Stimulated activated naive B cell treated with anti-CD40 and anti-IgM and Interleukin-4, amounts not matched to agents 10 μg/mL and 1 μg/mL and 100 μg/mL, for 72 hours (primary cell): ENCODE measurements at regions not wholly inside any gene's neighbourhood (a gene's known extent, or its start where the extent isn't known, plus 50 kb on each side); places are given as distances from the start of the nearest gene placed in this dataset.

Experiments
- ATAC-seq, 2 donors: fragments of 150-1000 bp; cut with Tn5 transposase; replicated peaks; 2 replicates each; pipeline ENCODE4 v1.10.0; 2021; ENCODE audit warnings: moderate library complexity in 1 of 2
- DNase-seq: peaks from one replicate; pipeline ENCODE4 v3.0.0; 2021
- H3K27ac Mint-ChIP-seq: one replicate; pipeline ENCODE4 v1.8.0; 2022; ENCODE audit warnings: mild to moderate bottlenecking, mixed read lengths
- H3K27me3 Mint-ChIP-seq, 2 donors: one replicate each; pipeline ENCODE4 v1.8.0; 2022; ENCODE audit warnings: mixed read lengths in 2 of 2
- H3K36me3 Mint-ChIP-seq, 2 donors: one replicate each; pipeline ENCODE4 v1.8.0; 2022; ENCODE audit warnings: mixed read lengths in 2 of 2, mild to moderate bottlenecking in 1 of 2
- H3K4me1 Mint-ChIP-seq, 2 donors: one replicate each; pipeline ENCODE4 v1.8.0; 2022; ENCODE audit warnings: mixed read lengths in 2 of 2, mild to moderate bottlenecking in 1 of 2
- H3K4me3 Mint-ChIP-seq, 2 donors: one replicate each; pipeline ENCODE4 v1.8.0; 2022; ENCODE audit warnings: mild to moderate bottlenecking in 2 of 2, mixed read lengths in 2 of 2, moderate library complexity in 1 of 2
- H3K9me3 Mint-ChIP-seq, 2 donors: one replicate each; pipeline ENCODE4 v1.8.0; 2022; ENCODE audit warnings: mixed read lengths in 2 of 2, mild to moderate bottlenecking in 1 of 2

GRCh38 chr4:136670265-136670664 lies 862.0 kb downstream of the PCDH18 start:
- H3K27ac Mint-ChIP-seq = no peak overlapping the region
- H3K36me3 Mint-ChIP-seq = no peaks in the 10 kb centered on the region
- H3K4me3 Mint-ChIP-seq = no peak overlapping the region
- no peaks in the 10 kb centered on the region for H3K27me3 Mint-ChIP-seq
- no peaks in the 10 kb centered on the region for H3K4me1 Mint-ChIP-seq
- DNase-seq (no peak), ATAC-seq (no peak)
- no peaks in the 10 kb centered on the region for H3K9me3 Mint-ChIP-seq

DNA sequence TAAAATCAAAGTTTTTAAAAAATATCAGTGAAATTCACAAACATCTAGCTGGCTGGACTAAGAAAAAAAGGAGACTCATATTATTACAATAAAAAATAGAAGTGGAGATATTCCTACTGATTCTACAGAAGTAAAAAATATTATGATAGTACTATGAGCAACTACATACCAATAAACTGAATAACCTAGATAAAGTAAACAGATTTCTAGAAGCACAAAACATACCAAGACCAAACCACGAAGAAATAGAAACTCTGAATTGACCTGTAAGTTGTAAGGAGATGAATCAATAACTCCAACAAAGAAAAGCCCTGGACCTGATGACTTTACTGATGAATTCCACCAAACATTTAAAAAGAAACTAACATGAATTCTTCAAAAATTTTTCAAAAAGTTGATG lies 867.3 kb downstream of the PCDH18 start:
- Mint-ChIP-seq H3K36me3 (no peaks in the 10 kb centered on the region), H3K9me3 (peaks cover 3 to 5% of the 10 kb centered on the region in 2 donors), H3K27ac (no peak overlapping the region), H3K4me3 (no peak overlapping the region), H3K27me3 (no peaks in the 10 kb centered on the region), H3K4me1 (no peaks in the 10 kb centered on the region)
- ATAC-seq = no peak
- no peak for DNase-seq

DNA sequence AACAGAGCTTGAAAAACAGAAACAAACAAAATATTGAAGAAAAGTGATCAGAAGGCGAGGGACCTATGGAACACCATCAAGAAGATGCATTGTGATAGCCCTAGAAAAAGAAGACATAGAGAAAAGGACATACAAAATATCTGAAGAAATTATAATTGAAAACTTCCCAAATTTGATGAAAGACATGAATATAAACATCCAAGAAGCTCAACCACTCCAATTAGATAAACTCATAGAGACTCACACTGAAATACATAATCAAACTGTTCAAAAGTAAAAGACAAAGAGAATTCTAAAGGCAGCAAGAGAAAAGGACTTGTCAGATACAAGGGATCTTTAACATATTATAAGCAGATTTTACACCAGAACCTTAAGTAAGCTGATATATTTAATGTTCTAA lies 869.8 kb downstream of the PCDH18 start:
- Mint-ChIP-seq H3K9me3 (peaks cover 3 to 5% of the 10 kb centered on the region in 2 donors), H3K4me3 (no peak overlapping the region), H3K27me3 (no peaks in the 10 kb centered on the region), H3K27ac (no peak overlapping the region), H3K36me3 (no peaks in the 10 kb centered on the region), H3K4me1 (no peaks in the 10 kb centered on the region)
- no peak for DNase-seq
- ATAC-seq = no peak

DNA sequence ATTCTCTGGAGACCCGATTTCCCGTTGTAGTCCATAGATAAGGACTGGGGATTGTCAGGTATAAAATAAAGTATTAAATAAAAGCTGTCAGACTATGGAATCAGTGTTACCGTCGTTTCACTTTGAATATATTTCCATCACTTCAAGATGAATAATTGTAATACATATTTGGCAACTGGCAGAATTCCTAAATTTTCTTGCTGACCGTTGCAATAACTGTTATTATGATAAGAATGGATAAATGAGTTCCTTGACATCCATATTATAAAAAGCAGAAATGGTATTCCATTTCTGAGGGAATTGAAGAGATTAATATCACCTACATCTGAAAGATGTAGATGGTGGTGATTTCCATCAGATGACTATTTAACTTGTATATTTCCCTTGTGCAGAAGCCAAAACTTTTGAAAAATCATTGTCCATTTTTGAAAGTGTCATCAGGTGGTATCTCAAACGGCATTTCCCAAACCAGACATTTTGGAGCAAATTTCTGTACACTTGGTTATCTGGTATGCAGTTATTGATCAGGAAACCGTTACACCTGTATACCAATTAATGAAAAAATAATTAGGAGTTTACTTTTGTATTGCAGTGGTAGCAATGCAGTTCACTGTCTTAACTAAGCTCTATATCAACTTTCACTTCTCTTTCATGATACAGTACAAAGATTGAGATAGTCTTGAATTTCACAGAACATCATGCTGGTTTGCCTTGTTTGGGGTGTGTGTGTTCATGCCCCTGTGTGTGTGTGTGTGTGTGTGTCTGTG lies 878.5 kb downstream of the PCDH18 start:
- DNase-seq = no peak
- no peak for ATAC-seq
- Mint-ChIP-seq H3K4me3 (no peak overlapping the region), H3K27ac (no peak overlapping the region), H3K27me3 (no peaks in the 10 kb centered on the region), H3K4me1 (no peaks in the 10 kb centered on the region), H3K36me3 (no peaks in the 10 kb centered on the region), H3K9me3 (peaks cover 0 to 2% of the 10 kb centered on the region in 2 donors)

- no peak for DNase-seq
- Mint-ChIP-seq H3K27me3 (no peaks in the 10 kb centered on the region), H3K4me1 (no peaks in the 10 kb centered on the region), H3K27ac (no peak overlapping the region), H3K4me3 (no peak overlapping the region), H3K9me3 (peaks cover 0 to 2% of the 10 kb centered on the region in 2 donors), H3K36me3 (no peaks in the 10 kb centered on the region)
- ATAC-seq = no peak
These were observed 880.4 kb downstream of the PCDH18 start for GRCh38 chr4:136651932-136652331.

- peaks cover 0 to 2% of the 10 kb centered on the region in 2 donors for H3K9me3 Mint-ChIP-seq
- no peaks in the 10 kb centered on the region for H3K27me3 Mint-ChIP-seq
- no peaks in the 10 kb centered on the region for H3K36me3 Mint-ChIP-seq
- ATAC-seq (no peak), DNase-seq (no peak)
- no peaks in the 10 kb centered on the region for H3K4me1 Mint-ChIP-seq
- no peak overlapping the region for H3K27ac Mint-ChIP-seq
- no peak overlapping the region for H3K4me3 Mint-ChIP-seq
These were observed 881.0 kb downstream of the PCDH18 start for GRCh38 chr4:136651278-136651667.

DNA sequence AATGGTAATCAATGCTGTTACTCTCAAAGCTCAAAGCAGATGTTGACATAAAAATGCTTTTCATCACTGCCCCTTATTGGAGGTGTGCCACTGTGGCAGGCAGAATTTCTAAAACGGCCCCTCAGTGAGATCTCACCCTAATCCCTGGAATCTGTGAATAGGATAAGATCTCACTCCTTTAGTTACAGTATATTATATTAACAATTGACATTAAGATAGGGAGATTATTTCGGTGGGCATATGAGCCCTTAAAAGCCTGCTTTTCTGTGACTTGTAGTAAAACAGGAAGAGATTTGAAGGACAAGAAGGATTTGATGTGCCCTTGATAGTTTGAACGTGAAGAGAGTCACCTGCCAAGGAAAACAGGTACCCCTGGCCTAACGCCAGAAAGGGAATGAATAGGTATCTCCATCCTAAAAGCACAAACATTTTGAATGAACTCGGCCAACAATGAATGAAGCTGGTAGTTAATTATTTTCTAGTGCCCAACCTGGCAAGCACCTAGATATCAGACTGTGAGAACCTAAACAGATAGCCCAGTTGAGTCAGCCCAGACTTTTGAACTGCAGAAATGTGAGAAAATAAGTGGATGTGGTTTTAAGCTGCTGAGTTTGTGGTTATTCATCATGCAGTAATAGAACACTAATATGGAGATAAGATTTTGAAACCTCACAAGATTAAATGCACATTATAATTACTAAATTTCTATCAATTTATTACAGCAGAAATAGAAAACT lies 881.6 kb downstream of the PCDH18 start:
- H3K4me1 Mint-ChIP-seq = no peaks in the 10 kb centered on the region
- no peak overlapping the region for H3K4me3 Mint-ChIP-seq
- DNase-seq = no peak
- no peaks in the 10 kb centered on the region for H3K36me3 Mint-ChIP-seq
- no peak overlapping the region for H3K27ac Mint-ChIP-seq
- H3K27me3 Mint-ChIP-seq = no peaks in the 10 kb centered on the region
- no peaks in the 10 kb centered on the region for H3K9me3 Mint-ChIP-seq
- ATAC-seq = no peak

GRCh38 chr4:136644279-136644678 lies 888.0 kb downstream of the PCDH18 start:
- H3K4me1 Mint-ChIP-seq = no peaks in the 10 kb centered on the region
- H3K27me3 Mint-ChIP-seq = no peaks in the 10 kb centered on the region
- H3K27ac Mint-ChIP-seq = no peak overlapping the region
- DNase-seq = no peak
- peaks cover 0 to 2% of the 10 kb centered on the region in 2 donors for H3K9me3 Mint-ChIP-seq
- no peak overlapping the region for H3K4me3 Mint-ChIP-seq
- H3K36me3 Mint-ChIP-seq = no peaks in the 10 kb centered on the region
- ATAC-seq = no peak

DNA sequence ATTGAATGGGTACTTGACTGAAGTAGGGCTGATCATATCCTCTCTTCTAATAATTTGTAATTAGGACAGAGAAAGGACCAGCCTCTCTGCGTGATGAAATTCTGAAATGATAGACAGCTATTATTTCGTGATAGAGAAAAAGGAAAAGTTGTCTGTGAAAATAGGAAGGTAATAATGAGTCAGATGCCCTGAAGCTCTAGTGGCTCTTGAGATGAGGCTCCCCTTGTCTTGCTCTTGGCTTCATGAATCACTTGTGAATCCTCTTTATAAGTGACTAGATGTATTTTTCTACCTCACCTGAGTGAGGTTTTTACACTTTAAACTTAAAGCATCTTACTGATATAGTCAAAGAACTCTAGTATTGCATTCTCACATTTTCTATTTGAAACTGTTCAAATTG lies 888.9 kb downstream of the PCDH18 start:
- H3K36me3 Mint-ChIP-seq = no peaks in the 10 kb centered on the region
- no peak overlapping the region for H3K4me3 Mint-ChIP-seq
- H3K27ac Mint-ChIP-seq = no peak overlapping the region
- DNase-seq (no peak), ATAC-seq (no peak)
- no peaks in the 10 kb centered on the region for H3K27me3 Mint-ChIP-seq
- H3K4me1 Mint-ChIP-seq = no peaks in the 10 kb centered on the region
- H3K9me3 Mint-ChIP-seq = peaks cover 2 to 3% of the 10 kb centered on the region in 2 donors

- ATAC-seq (peak in 1 of 2 donors; percentile 4), DNase-seq (no peak)
- Mint-ChIP-seq H3K4me3 (no peak overlapping the region), H3K27ac (no peak overlapping the region), H3K27me3 (no peaks in the 10 kb centered on the region), H3K4me1 (no peaks in the 10 kb centered on the region), H3K36me3 (no peaks in the 10 kb centered on the region), H3K9me3 (peaks cover 0 to 3% of the 10 kb centered on the region in 2 donors)
These were observed 895.1 kb downstream of the PCDH18 start for GRCh38 chr4:136637071-136637777.

GRCh38 chr4:136636155-136636554 lies 896.1 kb downstream of the PCDH18 start:
- no peaks in the 10 kb centered on the region for H3K4me1 Mint-ChIP-seq
- no peak for DNase-seq
- H3K36me3 Mint-ChIP-seq = no peaks in the 10 kb centered on the region
- no peak overlapping the region for H3K27ac Mint-ChIP-seq
- H3K9me3 Mint-ChIP-seq = peaks cover 0 to 3% of the 10 kb centered on the region in 2 donors
- H3K4me3 Mint-ChIP-seq = no peak overlapping the region
- no peak for ATAC-seq
- H3K27me3 Mint-ChIP-seq = no peaks in the 10 kb centered on the region

GRCh38 chr4:136634121-136634520 lies 898.2 kb downstream of the PCDH18 start:
- no peak for DNase-seq
- Mint-ChIP-seq H3K27me3 (no peaks in the 10 kb centered on the region), H3K9me3 (peaks cover 0 to 3% of the 10 kb centered on the region in 2 donors), H3K4me1 (no peaks in the 10 kb centered on the region), H3K27ac (no peak overlapping the region), H3K36me3 (no peaks in the 10 kb centered on the region), H3K4me3 (no peak overlapping the region)
- no peak for ATAC-seq

- Mint-ChIP-seq H3K4me1 (no peaks in the 10 kb centered on the region), H3K4me3 (no peak overlapping the region), H3K9me3 (peaks cover 12 to 21% of the 10 kb centered on the region in 2 donors), H3K27ac (no peak overlapping the region), H3K36me3 (no peaks in the 10 kb centered on the region), H3K27me3 (no peaks in the 10 kb centered on the region)
- DNase-seq = no peak
- ATAC-seq = no peak
These were observed 932.4 kb downstream of the PCDH18 start for GRCh38 chr4:136599890-136600289.

DNA sequence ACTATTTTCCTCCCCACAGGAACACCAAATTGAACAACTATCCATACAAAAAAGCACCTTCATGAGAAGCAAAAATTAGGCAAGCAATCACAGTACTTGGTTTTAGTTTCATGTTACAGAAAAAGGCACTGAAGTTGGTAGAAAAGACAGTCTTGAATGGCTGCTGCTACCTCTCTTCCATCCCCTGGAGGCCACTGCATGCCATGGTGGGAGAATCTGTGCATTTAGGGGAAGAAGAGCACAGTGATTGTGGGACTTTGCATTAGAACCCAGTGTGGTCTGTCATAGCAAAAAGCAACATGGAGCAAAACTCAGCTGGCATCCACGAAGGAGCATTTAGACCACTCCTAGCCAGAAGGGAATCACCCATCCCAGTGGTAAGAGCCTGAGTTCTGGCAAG lies 941.9 kb downstream of the PCDH18 start:
- Mint-ChIP-seq H3K4me1 (no peaks in the 10 kb centered on the region), H3K36me3 (no peaks in the 10 kb centered on the region), H3K27ac (no peak overlapping the region), H3K27me3 (no peaks in the 10 kb centered on the region), H3K4me3 (no peak overlapping the region), H3K9me3 (peaks cover 0 to 10% of the 10 kb centered on the region in 2 donors)
- DNase-seq (no peak), ATAC-seq (no peak)

DNA sequence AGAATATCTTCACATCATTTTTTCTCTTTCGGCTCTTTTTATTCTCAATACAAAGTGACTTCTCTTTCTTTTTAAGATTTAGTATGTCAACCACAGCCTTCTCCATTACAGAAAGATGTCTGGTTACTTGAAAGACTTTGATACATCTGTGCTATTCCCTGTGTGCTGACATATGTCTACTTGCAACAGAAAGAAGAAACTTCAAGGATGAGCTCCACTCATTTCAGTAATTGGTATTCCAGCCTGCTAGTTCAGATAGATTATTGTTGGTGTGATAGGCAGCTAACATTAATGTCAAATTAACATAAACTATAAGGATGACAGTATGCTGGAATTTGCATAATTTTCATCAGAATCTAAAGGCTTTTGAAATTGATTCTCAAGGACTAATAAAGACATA lies 948.7 kb downstream of the PCDH18 start:
- ATAC-seq = no peak

More for the DNA sequence above, 948.7 kb downstream of the PCDH18 start:
- H3K4me3 Mint-ChIP-seq = no peak overlapping the region
- H3K4me1 Mint-ChIP-seq = no peaks in the 10 kb centered on the region
- peaks cover under 1 to 3% of the 10 kb centered on the region in 2 donors for H3K9me3 Mint-ChIP-seq
- no peak overlapping the region for H3K27ac Mint-ChIP-seq
- H3K36me3 Mint-ChIP-seq = no peaks in the 10 kb centered on the region
- H3K27me3 Mint-ChIP-seq = no peaks in the 10 kb centered on the region
- DNase-seq = no peak
